Muscle of leg (tissue), 3 donors: ENCODE measurements at regions not wholly inside any gene's neighbourhood (a gene's known extent, or its start where the extent isn't known, plus 50 kb on each side); places are given as distances from the start of the nearest gene placed in this dataset.

Experiments used
- DNase-seq: peaks from one replicate; pipeline ENCODE4 v3.0.0; 2013
- H3K27ac ChIP-seq: one replicate; pipeline ENCODE4 v1.5.1; 2013; ENCODE audit warnings: mild to moderate bottlenecking, low read length, control low read depth
- H3K27me3 ChIP-seq: one replicate; pipeline ENCODE4 v1.6.1; 2013; ENCODE audit warnings: low read length; ENCODE audit not compliant: control insufficient read depth, insufficient read depth
- H3K36me3 ChIP-seq: one replicate; pipeline ENCODE4 v1.6.1; 2013; ENCODE audit warnings: low read length; ENCODE audit not compliant: control insufficient read depth, insufficient read depth
- H3K4me1 ChIP-seq: one replicate; pipeline ENCODE4 v1.6.1; 2013; ENCODE audit warnings: low read length; ENCODE audit not compliant: control insufficient read depth, insufficient read depth
- H3K4me3 ChIP-seq: one replicate; pipeline ENCODE4 v1.5.1; 2013; ENCODE audit warnings: low read length, control low read depth
- H3K9me3 ChIP-seq: replicated peaks from 2 replicates; pipeline ENCODE4 v1.6.1; 2013; ENCODE audit warnings: low read depth, low read length; ENCODE audit not compliant: control insufficient read depth
- WGBS: methylation state at CpG from one replicate; pipeline ENCODE4 v1.1.5; 2013; ENCODE audit warnings: missing lambda C conversion rate; ENCODE audit not compliant: insufficient coverage; 5-methylcytosine and 5-hydroxymethylcytosine counted together

- Histone ChIP-seq H3K4me3 (no peak overlapping the region), H3K9me3 (no peaks in the 10 kb centered on the region), H3K4me1 (no peaks in the 10 kb centered on the region), H3K27me3 (no peaks in the 10 kb centered on the region), H3K27ac (no peak overlapping the region), H3K36me3 (no peaks in the 10 kb centered on the region)
- no peak for DNase-seq
- 40% methylated on average over 1 of the region's 4 CpGs for WGBS
Observed at GRCh38 chr2:56118474-56118873, 65.3 kb upstream of the CCDC85A start.

GRCh38 chr2:56121995-56122394 lies 61.8 kb upstream of the CCDC85A start:
- Histone ChIP-seq H3K4me3 (no peak overlapping the region), H3K36me3 (no peaks in the 10 kb centered on the region), H3K4me1 (no peaks in the 10 kb centered on the region), H3K27me3 (no peaks in the 10 kb centered on the region), H3K9me3 (no peaks in the 10 kb centered on the region), H3K27ac (no peak overlapping the region)
- DNase-seq = no peak
- WGBS = no CpG with 5 or more reads among the region's 1 CpG

GRCh38 chr2:56123538-56123937 lies 60.3 kb upstream of the CCDC85A start:
- Histone ChIP-seq H3K27ac (no peak overlapping the region), H3K4me3 (no peak overlapping the region), H3K36me3 (no peaks in the 10 kb centered on the region), H3K9me3 (no peaks in the 10 kb centered on the region), H3K4me1 (no peaks in the 10 kb centered on the region), H3K27me3 (no peaks in the 10 kb centered on the region)
- DNase-seq = no peak
- WGBS = no CpG with 5 or more reads among the region's 1 CpG

- Histone ChIP-seq H3K4me3 (no peak overlapping the region), H3K36me3 (no peaks in the 10 kb centered on the region), H3K27me3 (no peaks in the 10 kb centered on the region), H3K27ac (no peak overlapping the region), H3K9me3 (no peaks in the 10 kb centered on the region), H3K4me1 (no peaks in the 10 kb centered on the region)
- WGBS = no CpG with 5 or more reads among the region's 1 CpG
- no peak for DNase-seq
Observed at GRCh38 chr2:56127010-56127409, 56.8 kb upstream of the CCDC85A start.

- WGBS = 56% methylated on average over 2 of the region's 6 CpGs
- no peaks in the 10 kb centered on the region for H3K27me3 ChIP-seq
- H3K9me3 ChIP-seq = no peaks in the 10 kb centered on the region
- no peaks in the 10 kb centered on the region for H3K4me1 ChIP-seq
- H3K27ac ChIP-seq = no peak overlapping the region
- H3K4me3 ChIP-seq = no peak overlapping the region
- H3K36me3 ChIP-seq = no peaks in the 10 kb centered on the region
- DNase-seq = no peak
Observed at GRCh38 chr2:56127463-56128152, 56.2 kb upstream of the CCDC85A start.

- DNase-seq = no peak
- H3K4me3 ChIP-seq = no peak overlapping the region
- no peak overlapping the region for H3K27ac ChIP-seq
- no peaks in the 10 kb centered on the region for H3K27me3 ChIP-seq
- H3K36me3 ChIP-seq = no peaks in the 10 kb centered on the region
- no peaks in the 10 kb centered on the region for H3K9me3 ChIP-seq
- H3K4me1 ChIP-seq = no peaks in the 10 kb centered on the region
- no CpG with 5 or more reads among the region's 3 CpGs for WGBS
Observed at GRCh38 chr2:56128235-56128634, 55.6 kb upstream of the CCDC85A start.

GRCh38 chr2:56130463-56131070 lies 53.2 kb upstream of the CCDC85A start:
- no peak overlapping the region for H3K4me3 ChIP-seq
- no peaks in the 10 kb centered on the region for H3K27me3 ChIP-seq
- no peaks in the 10 kb centered on the region for H3K36me3 ChIP-seq
- no peaks in the 10 kb centered on the region for H3K9me3 ChIP-seq
- no peaks in the 10 kb centered on the region for H3K4me1 ChIP-seq
- 66% methylated on average over 4 of the region's 5 CpGs for WGBS
- peak; percentile 35 for DNase-seq
- H3K27ac ChIP-seq = no peak overlapping the region

GRCh38 chr2:56132138-56132537 lies 51.7 kb upstream of the CCDC85A start:
- no CpG with 5 or more reads among the region's 1 CpG for WGBS
- Histone ChIP-seq H3K36me3 (no peaks in the 10 kb centered on the region), H3K27ac (no peak overlapping the region), H3K4me3 (no peak overlapping the region), H3K27me3 (no peaks in the 10 kb centered on the region), H3K9me3 (no peaks in the 10 kb centered on the region), H3K4me1 (no peaks in the 10 kb centered on the region)
- peak; percentile 69 for DNase-seq

- H3K27me3 ChIP-seq = no peaks in the 10 kb centered on the region
- no CpG with 5 or more reads among the region's 3 CpGs for WGBS
Observed at GRCh38 chr2:56133441-56133840, 50.3 kb upstream of the CCDC85A start.

GRCh38 chr2:56133931-56134629 lies 49.7 kb upstream of the CCDC85A start:
- WGBS = 56% methylated on average over 3 of the region's 9 CpGs
- no peak overlapping the region for H3K27ac ChIP-seq
- H3K4me3 ChIP-seq = no peak overlapping the region
- DNase-seq = peak; percentile 28
- H3K27me3 ChIP-seq = no peaks in the 10 kb centered on the region
- H3K4me1 ChIP-seq = no peaks in the 10 kb centered on the region
- H3K9me3 ChIP-seq = no peaks in the 10 kb centered on the region
- no peaks in the 10 kb centered on the region for H3K36me3 ChIP-seq

More at GRCh38 chr2:56133441-56133840, 50.3 kb upstream of the CCDC85A start:
- Histone ChIP-seq H3K4me3 (no peak overlapping the region), H3K27ac (no peak overlapping the region), H3K36me3 (no peaks in the 10 kb centered on the region), H3K4me1 (no peaks in the 10 kb centered on the region), H3K9me3 (no peaks in the 10 kb centered on the region)
- no peak for DNase-seq
